COR-L47 (cell line): ENCODE measurements at regions not wholly inside any gene's neighbourhood (a gene's known extent, or its start where the extent isn't known, plus 50 kb on each side); places are given as distances from the start of the nearest gene placed in this dataset.

ENCODE experiments used
- DNase-seq: peaks from one replicate; lab custom pipeline; 2025; lab: John Stamatoyannopoulos, UW

DNA sequence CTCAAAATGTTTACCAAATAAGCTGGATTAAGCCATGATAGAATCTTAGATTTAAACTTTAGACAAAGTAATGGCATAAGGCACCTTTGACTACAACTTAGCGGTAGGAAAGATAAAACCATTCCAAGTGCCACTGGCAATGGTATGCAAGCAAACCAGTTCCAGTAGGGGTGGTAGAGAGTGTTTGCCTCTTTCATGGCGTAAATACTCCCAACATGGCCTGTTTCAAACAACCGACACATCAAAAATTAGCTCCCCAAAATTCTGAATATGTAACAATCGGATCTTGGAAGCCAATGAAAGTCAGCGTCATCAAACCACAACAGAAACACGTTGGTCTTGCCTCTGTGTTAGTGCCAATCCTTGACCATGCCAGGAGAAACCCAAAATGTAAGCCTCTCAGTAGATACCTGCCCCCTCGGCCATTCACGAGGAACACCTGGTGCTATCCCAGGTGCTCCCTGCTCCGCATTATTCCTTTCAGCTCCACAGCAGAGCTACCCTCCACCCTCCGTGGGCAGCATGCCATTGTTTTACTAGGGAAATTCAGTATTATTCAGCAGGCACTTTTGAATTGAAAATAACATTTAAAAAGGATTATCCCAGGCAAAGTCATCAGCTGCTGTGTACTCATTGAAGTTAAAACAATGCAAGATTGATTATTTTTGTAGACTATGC is 307.8 kb upstream of the CDH11 start:
- no peak for DNase-seq

DNA sequence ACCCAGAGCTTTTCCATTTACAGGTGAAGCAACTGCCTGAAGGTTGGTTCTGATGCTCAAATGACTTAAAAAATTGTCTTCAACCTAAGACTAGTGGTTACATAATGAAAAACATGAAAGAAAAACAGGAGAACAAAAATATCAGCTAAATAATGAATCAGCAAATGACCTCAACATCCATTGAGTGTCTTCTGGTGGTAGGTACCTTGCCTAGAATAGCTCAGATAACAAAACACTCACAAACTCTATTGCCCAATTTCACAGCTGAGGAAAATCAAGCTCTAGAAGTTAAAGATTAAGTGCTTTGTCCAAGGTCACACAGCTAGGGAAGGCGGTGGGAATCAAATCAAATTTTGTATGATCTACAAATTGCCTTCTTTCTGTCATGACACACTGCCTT is 304.6 kb upstream of the CDH11 start:
- no peak for DNase-seq

DNA sequence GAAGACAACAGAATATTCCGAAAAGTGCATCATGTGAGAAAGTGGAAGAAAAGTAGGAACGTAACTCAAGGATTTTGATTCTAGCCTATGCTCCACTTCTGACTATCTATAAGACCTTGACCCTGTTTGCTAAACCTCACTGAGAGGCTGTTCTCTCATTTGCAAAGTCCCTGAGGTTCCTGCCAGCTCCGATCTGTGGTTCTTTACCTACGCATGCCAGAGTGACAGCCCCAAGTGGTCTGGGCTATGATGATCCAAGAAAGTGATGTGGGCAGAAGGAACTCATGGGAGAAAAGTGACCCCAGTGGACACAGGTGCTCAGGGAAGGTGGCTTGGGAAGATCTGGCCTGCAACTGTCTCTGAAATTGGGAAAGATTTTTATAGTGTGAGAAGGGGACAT is 301.1 kb upstream of the CDH11 start:
- DNase-seq, result no peak

- no peak for DNase-seq
Measured at GRCh38 chr16:65421596-65421995, 299.7 kb upstream of the CDH11 start.

- no peak for DNase-seq
Measured at GRCh38 chr16:65418435-65418834, 296.6 kb upstream of the CDH11 start.

- DNase-seq, result no peak
Measured at GRCh38 chr16:65415460-65415859, 293.6 kb upstream of the CDH11 start.

DNA sequence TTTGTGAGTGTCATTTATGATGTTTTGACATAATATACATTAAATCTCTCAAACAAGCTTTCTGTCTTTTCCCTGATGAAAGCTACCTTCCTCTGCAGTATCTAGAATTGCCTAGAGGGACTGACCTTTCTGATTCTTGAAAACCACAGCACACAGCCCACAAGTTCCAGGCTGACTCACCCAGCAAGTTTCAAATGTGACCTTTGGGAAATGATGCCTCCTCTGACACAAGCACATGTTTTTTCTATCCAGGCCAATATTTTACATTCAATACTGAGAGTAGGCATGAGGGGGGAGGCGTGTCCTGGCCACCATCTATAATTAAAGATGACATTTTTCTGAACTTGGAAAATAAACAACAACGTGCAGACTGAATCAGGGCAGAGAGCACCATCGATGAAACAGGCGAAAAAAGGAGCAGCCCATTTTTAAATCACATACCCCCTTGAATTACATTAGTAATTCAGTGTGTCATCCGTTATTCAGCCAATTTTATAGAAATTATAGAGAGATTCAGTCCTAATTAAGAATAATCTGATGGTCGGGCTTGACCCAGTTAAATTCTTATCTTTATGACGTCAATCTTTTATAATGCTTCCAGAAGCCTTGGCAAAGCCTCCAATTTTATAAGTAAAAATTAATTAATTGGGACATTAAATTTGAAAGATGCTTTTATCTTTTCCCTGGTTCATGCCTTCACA is 292.6 kb upstream of the CDH11 start:
- no peak for DNase-seq

DNA sequence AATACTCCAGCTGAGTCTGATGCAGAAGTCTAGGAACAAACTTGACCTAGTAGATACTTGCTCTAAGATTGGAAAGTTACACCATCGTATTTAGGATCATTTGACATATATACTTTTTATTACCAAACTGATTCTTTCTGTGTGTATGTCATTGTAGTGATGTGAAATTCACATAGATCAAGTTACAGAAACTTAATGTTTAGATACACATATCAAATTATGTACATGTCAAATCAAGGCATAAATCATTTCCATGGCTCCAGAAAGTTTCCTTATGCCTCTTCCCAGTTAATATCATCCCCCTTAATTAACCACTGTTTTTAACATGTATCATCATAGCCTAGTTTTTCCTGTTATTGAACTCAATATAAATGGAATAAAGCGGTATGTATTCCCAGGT is 292.0 kb upstream of the CDH11 start:
- DNase-seq, result no peak

DNA sequence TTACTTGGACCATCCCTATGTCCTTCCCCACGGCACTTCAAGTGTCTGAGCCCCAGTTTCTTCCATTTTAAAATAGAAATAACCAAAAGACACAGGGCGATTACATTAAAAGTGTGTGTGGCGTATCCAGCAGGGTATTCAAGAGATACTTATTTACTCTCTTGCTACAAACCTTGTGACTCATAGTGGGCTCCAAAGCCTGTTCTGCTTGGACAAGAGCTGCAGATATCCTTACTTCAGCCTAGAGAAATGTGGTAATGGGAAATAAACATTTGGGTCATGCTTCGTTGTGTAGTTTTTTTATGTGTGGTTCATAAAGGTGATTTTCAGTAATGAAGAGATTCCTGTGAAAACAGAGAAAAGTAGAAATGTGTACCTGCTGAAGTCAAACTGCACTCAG is 288.9 kb upstream of the CDH11 start:
- no peak for DNase-seq

- no peak for DNase-seq
Measured at GRCh38 chr16:65409510-65409909, 287.6 kb upstream of the CDH11 start.

GRCh38 chr16:65406933-65407332 is 285.1 kb upstream of the CDH11 start:
- no peak for DNase-seq

GRCh38 chr16:65406116-65406515 is 284.3 kb upstream of the CDH11 start:
- DNase-seq, result no peak

- DNase-seq, result no peak
Measured at GRCh38 chr16:65394281-65394680, 272.4 kb upstream of the CDH11 start.

- no peak for DNase-seq
Measured at GRCh38 chr16:65392806-65393565, 271.1 kb upstream of the CDH11 start.

DNA sequence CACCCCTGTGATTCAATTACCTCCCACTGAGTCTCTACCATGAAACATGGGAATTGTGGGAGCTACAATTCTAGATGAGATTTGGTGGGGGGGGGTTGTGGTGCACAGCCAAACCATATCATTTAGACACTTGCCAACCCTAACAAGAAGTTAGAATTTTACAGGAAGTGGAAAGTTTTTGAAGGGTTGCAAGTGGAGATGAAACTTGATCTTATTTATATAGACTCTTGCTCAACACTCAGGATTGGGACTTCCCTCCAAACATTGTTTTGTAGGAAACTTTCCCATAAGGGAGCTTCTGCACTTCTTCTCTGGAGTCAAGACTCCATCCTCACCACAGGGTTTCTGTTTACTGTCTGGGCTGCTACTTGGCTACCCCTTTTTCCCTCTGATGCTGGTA is 266.7 kb upstream of the CDH11 start:
- no peak for DNase-seq

DNA sequence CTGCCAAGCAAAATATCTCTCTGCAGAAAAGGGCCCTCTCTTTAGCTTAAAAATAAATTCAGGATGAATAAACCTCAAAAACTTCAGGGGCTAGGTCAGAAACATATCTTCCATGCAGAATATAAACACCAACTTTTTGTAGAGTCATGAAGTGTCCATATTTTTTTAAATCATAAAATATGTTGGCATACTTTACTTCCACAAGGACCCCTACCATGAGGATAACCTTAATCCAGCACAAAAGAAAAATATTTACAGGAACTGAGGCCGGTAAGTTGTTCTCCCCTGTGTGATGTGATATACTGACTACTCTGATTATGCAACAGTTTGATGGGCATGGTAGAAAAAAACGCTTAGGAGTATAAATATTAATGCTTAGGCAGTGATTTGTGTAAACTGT is 264.8 kb upstream of the CDH11 start:
- DNase-seq, result no peak

GRCh38 chr16:65384441-65384840 is 262.6 kb upstream of the CDH11 start:
- DNase-seq, result no peak

- DNase-seq, result no peak
Measured at GRCh38 chr16:65377195-65377594, 255.3 kb upstream of the CDH11 start.

DNA sequence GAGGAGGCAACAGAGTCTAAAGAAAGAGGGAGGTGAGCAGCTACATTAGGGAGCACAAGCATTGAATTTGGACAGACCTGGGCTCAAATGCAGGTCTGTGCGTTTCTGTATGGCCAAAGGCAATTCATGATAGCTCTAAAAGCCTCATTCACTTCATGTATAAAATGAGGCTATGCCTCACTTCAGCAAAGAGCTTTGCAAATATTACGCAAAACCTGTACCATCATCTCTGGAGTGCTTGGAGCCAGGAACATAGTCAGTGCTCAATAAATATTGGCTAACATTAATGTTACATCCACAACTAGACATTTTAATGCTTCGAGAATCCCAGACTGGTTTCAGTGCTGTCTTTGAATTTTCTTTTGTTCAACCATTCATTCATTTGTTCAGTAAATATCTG is 254.7 kb upstream of the CDH11 start:
- DNase-seq, result no peak

DNA sequence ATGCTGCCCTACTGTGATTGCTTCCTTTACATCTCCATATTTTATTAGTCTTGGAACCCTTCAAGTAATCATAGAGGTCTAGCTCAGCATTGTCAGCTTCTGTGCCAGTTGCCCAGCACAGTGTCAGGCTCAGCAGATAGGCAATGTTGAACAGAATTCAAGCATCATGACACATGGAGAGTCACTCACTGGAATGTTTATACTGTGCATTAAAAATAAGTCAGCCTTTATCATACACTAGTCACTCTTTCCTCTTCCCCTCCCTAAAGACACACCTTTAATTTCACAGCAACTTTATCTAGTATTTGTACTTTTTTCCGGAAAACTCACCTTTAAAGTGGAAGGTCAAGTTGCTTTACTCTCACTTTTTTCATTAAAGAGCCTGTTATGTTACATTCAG is 253.8 kb upstream of the CDH11 start:
- no peak for DNase-seq

DNA sequence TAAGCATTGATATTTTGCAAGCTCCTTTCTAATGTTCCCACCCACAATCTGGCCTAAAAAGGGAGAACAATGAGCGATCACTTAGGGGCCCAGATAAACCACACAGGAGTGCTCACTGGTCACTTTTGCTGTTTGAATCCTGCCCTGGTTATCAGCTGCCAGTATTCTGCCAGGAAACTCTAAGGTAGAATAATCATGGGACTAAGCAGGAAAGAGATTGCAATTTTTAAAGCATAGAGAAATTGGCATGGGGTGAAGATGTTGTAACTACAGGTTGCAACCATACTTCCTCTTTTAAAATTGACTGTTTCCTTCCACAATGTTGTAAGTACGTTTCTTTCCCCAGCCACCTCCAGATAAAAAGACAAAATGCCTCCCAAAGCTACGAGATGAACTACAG is 251.2 kb upstream of the CDH11 start:
- no peak for DNase-seq

DNA sequence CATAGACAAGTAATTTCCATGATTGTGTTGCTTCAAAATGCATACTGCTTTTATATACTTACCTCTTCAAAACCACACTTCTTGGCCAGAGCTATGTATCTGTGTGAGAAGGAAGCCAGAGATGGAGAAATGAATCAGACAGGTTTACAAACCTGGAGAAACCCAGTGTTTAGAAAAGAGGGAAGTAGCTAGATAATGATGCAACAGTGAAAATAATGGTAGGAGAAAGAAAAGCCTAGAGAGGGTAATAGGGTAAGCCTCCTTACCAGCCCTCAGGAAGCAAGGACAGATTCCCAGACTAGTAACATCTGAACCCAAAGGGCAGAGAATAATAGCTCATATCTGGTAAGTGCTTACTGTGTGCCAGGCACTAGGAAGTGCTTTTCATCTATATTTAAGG is 250.3 kb upstream of the CDH11 start:
- DNase-seq, result no peak
